H9 (cell line): ENCODE measurements at regions not wholly inside any gene's neighbourhood (a gene's known extent, or its start where the extent isn't known, plus 50 kb on each side); places are given as distances from the start of the nearest gene placed in this dataset.

Source experiments
- DNase-seq: peaks from one replicate; pipeline ENCODE4 v3.0.0-alpha.2; 2017
- H2AFZ ChIP-seq: one replicate; pipeline ENCODE4 v1.6.1; 2013; ENCODE audit warnings: mild to moderate bottlenecking, low read length, control low read depth, moderate library complexity
- H2AK5ac ChIP-seq: 2 replicates; pipeline ENCODE4 v1.6.1; 2013; ENCODE audit warnings: low read length, control low read depth, mixed read lengths; ENCODE audit not compliant: insufficient read length
- H2BK120ac ChIP-seq: one replicate; pipeline ENCODE4 v1.6.1; 2013; ENCODE audit warnings: low read depth, mild to moderate bottlenecking, low read length, control low read depth, inconsistent platforms; ENCODE audit not compliant: poor library complexity, severe bottlenecking
- H2BK12ac ChIP-seq: 2 replicates; pipeline ENCODE4 v1.6.1; 2013; ENCODE audit warnings: low read length, control low read depth, mixed read lengths, low read depth; ENCODE audit not compliant: insufficient read length
- H2BK15ac ChIP-seq: 2 replicates; pipeline ENCODE4 v1.6.1; 2013; ENCODE audit warnings: low read depth, low read length, control low read depth
- H2BK20ac ChIP-seq: one replicate; pipeline ENCODE4 v1.6.1; 2013; ENCODE audit warnings: low read depth, mild to moderate bottlenecking, low read length, control low read depth, inconsistent platforms; ENCODE audit not compliant: poor library complexity, severe bottlenecking
- H2BK5ac ChIP-seq: 2 replicates; pipeline ENCODE4 v1.6.1; 2013; ENCODE audit warnings: low read length, control low read depth, mixed read lengths; ENCODE audit not compliant: insufficient read length
- H3K14ac ChIP-seq: 2 replicates; pipeline ENCODE4 v1.6.1; 2013; ENCODE audit warnings: low read length, control low read depth; ENCODE audit not compliant: insufficient read depth
- H3K18ac ChIP-seq: 2 replicates; pipeline ENCODE4 v1.6.1; 2013; ENCODE audit warnings: low read depth, mild to moderate bottlenecking, mixed read lengths, low read length, control low read depth; ENCODE audit not compliant: insufficient read length
- H3K23ac ChIP-seq: 2 replicates; pipeline ENCODE4 v1.6.1; 2013; ENCODE audit warnings: low read length, control low read depth, mixed read lengths, low read depth; ENCODE audit not compliant: insufficient read length
- H3K23me2 ChIP-seq: 2 replicates; pipeline ENCODE4 v1.6.1; 2013; ENCODE audit warnings: low read depth, mild to moderate bottlenecking, mixed read lengths, low read length, control low read depth; ENCODE audit not compliant: insufficient read length, poor library complexity, severe bottlenecking
- H3K27ac ChIP-seq: 2 replicates; pipeline ENCODE4 v1.5.1; 2013; ENCODE audit warnings: low read length, control low read depth, mixed read lengths, low read depth; ENCODE audit not compliant: insufficient read length
- H3K27me3 ChIP-seq: 2 replicates; pipeline ENCODE4 v1.6.1; 2013; ENCODE audit warnings: low read length, control low read depth, inconsistent platforms; ENCODE audit not compliant: insufficient read depth
- H3K4ac ChIP-seq: 2 replicates; pipeline ENCODE4 v1.6.1; 2013; ENCODE audit warnings: low read depth, mild to moderate bottlenecking, control low read depth, inconsistent platforms, low read length, moderate library complexity
- H3K4me1 ChIP-seq: 2 replicates; pipeline ENCODE4 v1.6.1; 2013; ENCODE audit warnings: low read length, control low read depth, inconsistent platforms; ENCODE audit not compliant: insufficient read depth
- H3K4me2 ChIP-seq: 2 replicates; pipeline ENCODE4 v1.6.1; 2013; ENCODE audit warnings: low read length, control low read depth, mixed read lengths; ENCODE audit not compliant: insufficient read length, insufficient read depth
- H3K56ac ChIP-seq: 2 replicates; pipeline ENCODE4 v1.6.1; 2013; ENCODE audit warnings: low read depth, mild to moderate bottlenecking, mixed read lengths, low read length, control low read depth; ENCODE audit not compliant: insufficient read length
- H3K79me1 ChIP-seq: 2 replicates; pipeline ENCODE4 v1.6.1; 2013; ENCODE audit warnings: low read depth, mild to moderate bottlenecking, moderate library complexity, low read length, control low read depth, inconsistent platforms; ENCODE audit not compliant: insufficient read depth, poor library complexity, severe bottlenecking
- H3K79me2 ChIP-seq: 2 replicates; pipeline ENCODE4 v1.6.1; 2013; ENCODE audit warnings: low read length, control low read depth, inconsistent platforms; ENCODE audit not compliant: insufficient read depth
- H3K9ac ChIP-seq: 2 replicates; pipeline ENCODE4 v1.6.1; 2013; ENCODE audit warnings: low read length, control low read depth, mixed read lengths; ENCODE audit not compliant: insufficient read length; ENCODE audit errors: extremely low read depth
- H3K9me3 ChIP-seq: one replicate; pipeline ENCODE4 v1.6.1; 2013; ENCODE audit warnings: low read depth, low read length, inconsistent platforms; ENCODE audit not compliant: control insufficient read depth
- H3T11ph ChIP-seq: one replicate; pipeline ENCODE4 v1.6.1; 2013; ENCODE audit warnings: mild to moderate bottlenecking, low read length, control low read depth, inconsistent platforms
- H4K20me1 ChIP-seq: one replicate; pipeline ENCODE4 v1.6.1; 2013; ENCODE audit not compliant: control insufficient read depth, insufficient read length, insufficient read depth
- H4K5ac ChIP-seq: 2 replicates; pipeline ENCODE4 v1.6.1; 2013; ENCODE audit warnings: low read depth, mild to moderate bottlenecking, mixed read lengths, low read length, control low read depth; ENCODE audit not compliant: insufficient read length
- H4K8ac ChIP-seq: replicated peaks from 2 replicates; pipeline ENCODE4 v1.6.1; 2013; ENCODE audit warnings: low read length, control low read depth, mixed read lengths, low read depth; ENCODE audit not compliant: insufficient read length
- H4K91ac ChIP-seq: 2 replicates; pipeline ENCODE4 v1.6.1; 2013; ENCODE audit warnings: low read depth, mild to moderate bottlenecking, moderate library complexity, mixed read lengths, low read length, control low read depth; ENCODE audit not compliant: insufficient read length
- H3K27ac Mint-ChIP-seq, 3 experiments: 2 replicates in 2 of 3; 3 replicates in 1 of 3; pipeline ENCODE4 v1.8.0; 2020 to 2021; ENCODE audit warnings: mixed read lengths in 3 of 3, mild to moderate bottlenecking in 1 of 3, moderate library complexity in 1 of 3
- H3K27me3 Mint-ChIP-seq: 2 replicates; pipeline ENCODE4 v1.8.0; 2021; ENCODE audit warnings: low read depth, mild to moderate bottlenecking, moderate library complexity, mixed read lengths
- H3K36me3 Mint-ChIP-seq, 3 experiments: 2 replicates in 2 of 3; 3 replicates in 1 of 3; pipeline ENCODE4 v1.8.0; 2020 to 2021; ENCODE audit warnings: low read depth in 3 of 3, mixed read lengths in 3 of 3; ENCODE audit not compliant: insufficient read depth in 1 of 3
- H3K4me1 Mint-ChIP-seq, 2 experiments: 2 replicates each; pipeline ENCODE4 v1.8.0; 2020; ENCODE audit warnings: mixed read lengths in 2 of 2
- H3K4me3 Mint-ChIP-seq, 2 experiments: 2 replicates in 1 of 2; 3 replicates in 1 of 2; pipeline ENCODE4 v1.8.0; 2020 to 2021; ENCODE audit warnings: mild to moderate bottlenecking in 2 of 2, mixed read lengths in 2 of 2, moderate library complexity in 1 of 2
- H3K9me3 Mint-ChIP-seq, 2 experiments: 2 replicates in 1 of 2; 3 replicates in 1 of 2; pipeline ENCODE4 v1.8.0; 2020; ENCODE audit warnings: mild to moderate bottlenecking in 2 of 2, mixed read lengths in 2 of 2, moderate library complexity in 1 of 2
- WGBS: extraction: QIAGEN DNeasy Blood & Tissue Kit; methylation state at CpG from one replicate; pipeline ENCODE4 v1.1.7; 2013; ENCODE audit warnings: missing lambda C conversion rate, low lambda C conversion rate, mixed read lengths; ENCODE audit not compliant: insufficient read length; ENCODE audit errors: extremely low coverage; 5-methylcytosine and 5-hydroxymethylcytosine counted together
- TF ChIP-seq, protein P1 (sequence below): fragments of 200-600 bp; sonication (generic); conservative IDR thresholded peaks from 3 replicates; pipeline ENCODE4 v1.8.0; 2021; ENCODE audit warnings: antibody characterized with exemption, mild to moderate bottlenecking

DNA sequence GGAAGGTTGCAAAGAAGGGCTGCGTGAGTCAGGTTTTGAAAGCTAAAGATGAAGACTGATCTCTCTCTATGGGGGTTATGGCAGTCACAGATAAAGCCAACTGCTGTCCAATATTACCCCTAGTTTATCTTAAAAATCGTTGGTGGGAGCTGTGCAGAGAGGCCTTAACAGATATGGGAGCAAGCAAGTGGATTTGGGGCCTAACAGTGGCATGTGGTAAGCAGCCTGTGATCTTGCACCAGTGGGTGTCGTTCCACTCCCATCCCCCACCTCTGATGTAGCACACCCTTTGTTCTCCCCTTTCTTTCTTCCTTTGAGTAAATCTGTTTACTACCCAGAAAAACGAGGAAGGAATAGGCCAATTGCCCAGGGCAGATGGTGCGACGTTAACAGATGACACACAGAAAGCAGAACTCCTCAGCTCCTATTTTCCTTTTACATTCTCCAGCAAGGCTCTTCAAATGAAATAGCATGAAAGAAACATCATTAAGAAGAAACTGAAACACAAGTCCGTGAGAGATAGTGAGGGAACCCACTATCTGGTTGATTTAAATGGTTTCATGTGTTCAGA, 274.1 kb upstream of the CITED2 start:
- H3K9ac ChIP-seq: no peak overlapping the region
- no peaks in the 10 kb centered on the region for H3K23me2 ChIP-seq
- no peak overlapping the region for H3K18ac ChIP-seq
- H3K4me1 Mint-ChIP-seq: peaks cover 17 to 23% of the 10 kb centered on the region in 2 experiments
- H3K4ac ChIP-seq: no peak overlapping the region
- H3K14ac ChIP-seq: no peak overlapping the region
- no peak overlapping the region for H3K23ac ChIP-seq
- H3K27me3 Mint-ChIP-seq: no peaks in the 10 kb centered on the region
- no peak overlapping the region for H3K4me3 Mint-ChIP-seq
- H3K9me3 Mint-ChIP-seq: 0 out of 5 replicates have a peak, but pooled peaks cover 0 to 2% of the 10 kb centered on the region in 2 experiments
- no peaks in the 10 kb centered on the region for H3K9me3 ChIP-seq
- H2BK15ac ChIP-seq: no peak overlapping the region
- WGBS: no CpG with 5 or more reads among the region's 7 CpGs
- no peaks in the 10 kb centered on the region for H3K79me2 ChIP-seq
- H3K27ac Mint-ChIP-seq: peak overlapping the region in 1 of 3 experiments; percentile 3; a peak in 1 of 7 replicates
- H4K8ac ChIP-seq: no peak overlapping the region
- H2BK120ac ChIP-seq: no peak overlapping the region
- no peak overlapping the region for H3K27ac ChIP-seq
- H4K91ac ChIP-seq: no peak overlapping the region
- no peaks in the 10 kb centered on the region for H3K79me1 ChIP-seq
- H3K27me3 ChIP-seq: no peaks in the 10 kb centered on the region
- no peak overlapping the region for H3K56ac ChIP-seq
- no peaks in the 10 kb centered on the region for H3K4me1 ChIP-seq
- no peaks in the 10 kb centered on the region for H4K20me1 ChIP-seq
- no peak for DNase-seq
- H4K5ac ChIP-seq: no peak overlapping the region
- H3K4me2 ChIP-seq: no peak overlapping the region
- no peak overlapping the region for H2AK5ac ChIP-seq
- H2BK20ac ChIP-seq: no peak overlapping the region
- H3T11ph ChIP-seq: no peak overlapping the region
- no peak overlapping the region for H2BK12ac ChIP-seq
- H2AFZ ChIP-seq: no peak overlapping the region
- H2BK5ac ChIP-seq: no peak overlapping the region
- TF ChIP-seq, protein P1, sequence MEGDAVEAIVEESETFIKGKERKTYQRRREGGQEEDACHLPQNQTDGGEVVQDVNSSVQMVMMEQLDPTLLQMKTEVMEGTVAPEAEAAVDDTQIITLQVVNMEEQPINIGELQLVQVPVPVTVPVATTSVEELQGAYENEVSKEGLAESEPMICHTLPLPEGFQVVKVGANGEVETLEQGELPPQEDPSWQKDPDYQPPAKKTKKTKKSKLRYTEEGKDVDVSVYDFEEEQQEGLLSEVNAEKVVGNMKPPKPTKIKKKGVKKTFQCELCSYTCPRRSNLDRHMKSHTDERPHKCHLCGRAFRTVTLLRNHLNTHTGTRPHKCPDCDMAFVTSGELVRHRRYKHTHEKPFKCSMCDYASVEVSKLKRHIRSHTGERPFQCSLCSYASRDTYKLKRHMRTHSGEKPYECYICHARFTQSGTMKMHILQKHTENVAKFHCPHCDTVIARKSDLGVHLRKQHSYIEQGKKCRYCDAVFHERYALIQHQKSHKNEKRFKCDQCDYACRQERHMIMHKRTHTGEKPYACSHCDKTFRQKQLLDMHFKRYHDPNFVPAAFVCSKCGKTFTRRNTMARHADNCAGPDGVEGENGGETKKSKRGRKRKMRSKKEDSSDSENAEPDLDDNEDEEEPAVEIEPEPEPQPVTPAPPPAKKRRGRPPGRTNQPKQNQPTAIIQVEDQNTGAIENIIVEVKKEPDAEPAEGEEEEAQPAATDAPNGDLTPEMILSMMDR: no peak
- peaks cover 0 to 5% (median 0%) of the 10 kb centered on the region in 3 experiments; a peak in 3 of 7 replicates for H3K36me3 Mint-ChIP-seq
